ENCODE measurements at regions not wholly inside any gene's neighbourhood (a gene's known extent, or its start where the extent isn't known, plus 50 kb on each side); places are given as distances from the start of the nearest gene placed in this dataset.

GRCh38 chr19:28526038-28526437 is 686.9 kb downstream of the UQCRFS1 start:
- no TSS peak for BruUV-seq (replicated peaks)
- Mint-ChIP-seq H3K36me3 (ENCODE audit: insufficient read depth, unreplicated experiment) (no peaks in the 10 kb centered on the region), H3K27me3 (ENCODE audit: unreplicated experiment) (no peaks in the 10 kb centered on the region), H3K9me3 (ENCODE audit: low read depth, unreplicated experiment) (no peaks in the 10 kb centered on the region), H3K4me3 (ENCODE audit: low read depth, unreplicated experiment) (no peak overlapping the region), H3K27ac (ENCODE audit: unreplicated experiment) (no peak overlapping the region), H3K4me1 (ENCODE audit: low read depth, unreplicated experiment) (no peaks in the 10 kb centered on the region)
- DNase-seq, result no peak
- TF ChIP-seq CTCF (IDR thresholded peaks at IDR 0.05; ENCODE audit: unreplicated experiment), result no peak
- CTCF ChIA-PET, result no interaction called here
- intact Hi-C loops (cut with micrococcal nuclease; ENCODE audit: unreplicated experiment), result no loop called here

GRCh38 chr19:28523619-28524018 is 689.3 kb downstream of the UQCRFS1 start:
- H3K4me3 Mint-ChIP-seq (ENCODE audit: low read depth, unreplicated experiment), result no peak overlapping the region
- CTCF ChIA-PET, result no interaction called here
- TF ChIP-seq CTCF (IDR thresholded peaks at IDR 0.05; ENCODE audit: unreplicated experiment), result no peak
- H3K36me3 Mint-ChIP-seq (ENCODE audit: insufficient read depth, unreplicated experiment), result no peaks in the 10 kb centered on the region
- BruUV-seq (replicated peaks), result no TSS peak
- no peak overlapping the region for H3K27ac Mint-ChIP-seq (ENCODE audit: unreplicated experiment)
- H3K4me1 Mint-ChIP-seq (ENCODE audit: low read depth, unreplicated experiment), result no peaks in the 10 kb centered on the region
- peaks cover under 1% of the 10 kb centered on the region for H3K9me3 Mint-ChIP-seq (ENCODE audit: low read depth, unreplicated experiment)
- DNase-seq, result no peak
- H3K27me3 Mint-ChIP-seq (ENCODE audit: unreplicated experiment), result no peaks in the 10 kb centered on the region
- intact Hi-C loops (cut with micrococcal nuclease; ENCODE audit: unreplicated experiment), result no loop called here

- TF ChIP-seq CTCF (IDR thresholded peaks at IDR 0.05; ENCODE audit: unreplicated experiment), result no peak
- no peaks in the 10 kb centered on the region for H3K4me1 Mint-ChIP-seq (ENCODE audit: low read depth, unreplicated experiment)
- no peaks in the 10 kb centered on the region for H3K36me3 Mint-ChIP-seq (ENCODE audit: insufficient read depth, unreplicated experiment)
- no peak overlapping the region for H3K27ac Mint-ChIP-seq (ENCODE audit: unreplicated experiment)
- CTCF ChIA-PET, result no interaction called here
- BruUV-seq (replicated peaks), result no TSS peak
- peaks cover 2% of the 10 kb centered on the region for H3K9me3 Mint-ChIP-seq (ENCODE audit: low read depth, unreplicated experiment)
- DNase-seq, result no peak
- intact Hi-C loops (cut with micrococcal nuclease; ENCODE audit: unreplicated experiment), result no loop called here
- H3K4me3 Mint-ChIP-seq (ENCODE audit: low read depth, unreplicated experiment), result no peak overlapping the region
- no peaks in the 10 kb centered on the region for H3K27me3 Mint-ChIP-seq (ENCODE audit: unreplicated experiment)
Observed at GRCh38 chr19:28522545-28522922, 690.4 kb downstream of the UQCRFS1 start.

- intact Hi-C loops (cut with micrococcal nuclease; ENCODE audit: unreplicated experiment), result no loop called here
- DNase-seq, result no peak
- H3K4me1 Mint-ChIP-seq (ENCODE audit: low read depth, unreplicated experiment), result no peaks in the 10 kb centered on the region
- CTCF ChIA-PET, result no interaction called here
- H3K27me3 Mint-ChIP-seq (ENCODE audit: unreplicated experiment), result no peaks in the 10 kb centered on the region
- peaks cover 2% of the 10 kb centered on the region for H3K9me3 Mint-ChIP-seq (ENCODE audit: low read depth, unreplicated experiment)
- H3K27ac Mint-ChIP-seq (ENCODE audit: unreplicated experiment), result no peak overlapping the region
- no peaks in the 10 kb centered on the region for H3K36me3 Mint-ChIP-seq (ENCODE audit: insufficient read depth, unreplicated experiment)
- BruUV-seq (replicated peaks), result no TSS peak
- no peak for TF ChIP-seq CTCF (IDR thresholded peaks at IDR 0.05; ENCODE audit: unreplicated experiment)
- H3K4me3 Mint-ChIP-seq (ENCODE audit: low read depth, unreplicated experiment), result no peak overlapping the region
Observed at GRCh38 chr19:28521614-28522544, 691.1 kb downstream of the UQCRFS1 start.

Data from Calu3 (cell line).